GM06990 (cell line): ENCODE measurements at regions not wholly inside any gene's neighbourhood (a gene's known extent, or its start where the extent isn't known, plus 50 kb on each side); places are given as distances from the start of the nearest gene placed in this dataset.

ENCODE experiments used
- DNase-seq: peaks from one replicate; pipeline ENCODE4 v3.0.0-alpha.2; 2011; ENCODE audit not compliant: insufficient read length; ENCODE audit errors: extremely low read depth
- H3K27me3 ChIP-seq: replicated peaks from 2 replicates; pipeline ENCODE4 v1.6.0; 2011; ENCODE audit warnings: low read length; ENCODE audit not compliant: control insufficient read depth, insufficient read depth
- H3K36me3 ChIP-seq: 2 replicates; pipeline ENCODE4 v1.5.1; 2011; ENCODE audit warnings: low read length; ENCODE audit not compliant: control insufficient read depth, insufficient read depth
- H3K4me3 ChIP-seq: replicated peaks from 2 replicates; pipeline ENCODE4 v1.5.1; 2011; ENCODE audit warnings: low read depth, mild to moderate bottlenecking, control low read depth, low read length
- TF ChIP-seq, protein P1 (sequence below): IDR thresholded peaks from 2 replicates; pipeline ENCODE4 v1.5.1; 2011; ENCODE audit warnings: low read length, control low read depth, mild to moderate bottlenecking, inconsistent platforms; ENCODE audit not compliant: insufficient read depth, poor library complexity, severe bottlenecking

DNA sequence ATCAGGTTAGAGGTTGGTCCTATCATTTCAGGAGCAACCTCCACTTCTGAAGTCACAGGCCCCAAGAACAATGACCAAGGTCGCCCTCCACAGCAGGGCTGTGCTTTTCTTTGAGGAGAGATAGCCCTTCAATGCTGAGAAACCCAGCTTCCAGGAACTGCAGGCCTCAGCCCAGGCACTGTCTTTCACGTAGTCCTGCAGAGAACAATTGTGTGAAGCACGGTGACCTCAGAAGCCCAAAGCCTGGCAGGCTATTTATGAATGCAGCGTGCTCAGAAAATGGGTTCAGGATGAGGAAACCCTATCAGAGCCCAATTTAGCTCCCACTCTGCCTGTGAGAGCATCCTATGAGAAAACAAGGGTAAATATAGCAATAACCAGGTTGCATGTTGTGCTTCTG, 388.3 kb downstream of the PLK2 start:
- Histone ChIP-seq H3K27me3 (no peaks in the 10 kb centered on the region), H3K36me3 (no peaks in the 10 kb centered on the region), H3K4me3 (no peak overlapping the region)
- no peak for DNase-seq
- TF ChIP-seq, protein P1, sequence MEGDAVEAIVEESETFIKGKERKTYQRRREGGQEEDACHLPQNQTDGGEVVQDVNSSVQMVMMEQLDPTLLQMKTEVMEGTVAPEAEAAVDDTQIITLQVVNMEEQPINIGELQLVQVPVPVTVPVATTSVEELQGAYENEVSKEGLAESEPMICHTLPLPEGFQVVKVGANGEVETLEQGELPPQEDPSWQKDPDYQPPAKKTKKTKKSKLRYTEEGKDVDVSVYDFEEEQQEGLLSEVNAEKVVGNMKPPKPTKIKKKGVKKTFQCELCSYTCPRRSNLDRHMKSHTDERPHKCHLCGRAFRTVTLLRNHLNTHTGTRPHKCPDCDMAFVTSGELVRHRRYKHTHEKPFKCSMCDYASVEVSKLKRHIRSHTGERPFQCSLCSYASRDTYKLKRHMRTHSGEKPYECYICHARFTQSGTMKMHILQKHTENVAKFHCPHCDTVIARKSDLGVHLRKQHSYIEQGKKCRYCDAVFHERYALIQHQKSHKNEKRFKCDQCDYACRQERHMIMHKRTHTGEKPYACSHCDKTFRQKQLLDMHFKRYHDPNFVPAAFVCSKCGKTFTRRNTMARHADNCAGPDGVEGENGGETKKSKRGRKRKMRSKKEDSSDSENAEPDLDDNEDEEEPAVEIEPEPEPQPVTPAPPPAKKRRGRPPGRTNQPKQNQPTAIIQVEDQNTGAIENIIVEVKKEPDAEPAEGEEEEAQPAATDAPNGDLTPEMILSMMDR, result no peak

DNA sequence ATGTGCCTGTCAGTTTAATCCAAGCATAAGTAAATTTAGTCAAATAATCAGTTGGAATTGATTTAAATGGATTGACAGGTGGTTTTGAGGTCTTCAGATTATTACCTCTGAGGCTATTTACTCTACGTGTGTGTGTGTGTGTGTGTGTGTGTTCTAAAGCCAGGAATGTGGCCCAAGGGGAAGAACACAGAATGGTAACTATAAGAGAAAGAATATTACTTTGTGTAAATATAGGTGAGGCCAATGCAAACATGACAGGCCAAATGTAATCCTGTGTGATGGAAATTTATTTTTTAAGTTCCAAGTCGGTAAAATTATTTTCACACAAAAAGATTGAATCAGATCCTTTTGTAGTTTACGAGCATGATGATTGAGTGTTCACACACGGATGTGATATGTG, 390.0 kb downstream of the PLK2 start:
- no peak for DNase-seq
- TF ChIP-seq, protein P1, result no peak
- Histone ChIP-seq H3K36me3 (no peaks in the 10 kb centered on the region), H3K4me3 (no peak overlapping the region), H3K27me3 (no peaks in the 10 kb centered on the region)

DNA sequence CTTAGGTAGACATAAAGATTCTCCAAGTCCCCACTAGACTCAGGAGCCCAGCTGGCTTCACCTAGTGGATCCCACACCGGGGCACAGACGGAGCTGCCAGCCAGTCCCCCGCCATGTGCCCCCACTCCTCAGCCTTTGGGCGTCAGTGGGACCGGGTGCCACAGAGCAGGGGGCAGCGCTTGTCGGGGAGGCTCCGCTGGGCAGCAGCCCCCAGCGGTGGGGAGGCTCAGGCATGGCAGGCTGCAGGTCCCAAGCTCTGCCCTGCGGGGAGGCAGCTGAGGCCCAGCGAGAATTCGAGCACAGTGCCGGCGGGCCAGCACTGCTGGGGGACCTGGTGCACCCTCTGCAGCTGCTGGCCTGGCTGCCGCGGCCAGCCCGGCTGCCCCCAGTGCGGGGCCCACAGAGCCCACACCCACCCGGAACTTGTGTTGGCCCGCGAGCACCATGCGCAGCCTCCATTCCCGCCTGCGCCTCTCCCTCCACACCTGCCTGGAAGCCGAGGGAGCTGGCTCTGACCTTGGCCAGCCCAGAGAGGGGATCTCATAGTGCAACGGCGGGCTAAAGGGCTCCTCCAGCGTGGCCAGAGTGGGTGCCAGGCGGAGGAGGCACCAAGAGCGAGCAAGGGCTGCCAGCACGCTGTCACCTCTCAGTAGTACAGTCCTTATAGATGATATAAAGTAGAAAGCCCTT, 390.7 kb downstream of the PLK2 start:
- H3K27me3 ChIP-seq, result no peaks in the 10 kb centered on the region
- DNase-seq, result no peak
- TF ChIP-seq, protein P1, result no peak
- no peaks in the 10 kb centered on the region for H3K36me3 ChIP-seq
- no peak overlapping the region for H3K4me3 ChIP-seq

DNA sequence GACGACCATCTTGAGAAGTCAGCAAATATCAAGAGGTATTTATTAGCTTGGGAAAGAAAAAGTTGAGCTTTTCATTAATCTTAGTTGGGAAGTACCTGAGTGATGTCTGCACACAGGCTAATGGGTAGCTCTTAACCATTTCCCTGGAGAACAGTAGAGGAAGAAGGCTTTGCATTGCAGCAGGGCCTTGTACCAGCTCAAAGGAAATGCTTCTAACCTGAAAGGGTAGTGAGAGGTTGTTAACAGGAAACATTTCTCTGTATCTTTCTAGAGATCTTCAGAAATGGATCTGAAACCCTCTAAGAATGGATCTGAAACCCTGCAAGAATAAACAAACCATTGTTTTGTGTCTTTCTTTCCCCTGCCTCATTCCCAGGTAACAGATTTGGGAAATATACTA, 393.3 kb downstream of the PLK2 start:
- TF ChIP-seq, protein P1, result no peak
- DNase-seq, result no peak
- no peaks in the 10 kb centered on the region for H3K27me3 ChIP-seq
- no peak overlapping the region for H3K4me3 ChIP-seq
- no peaks in the 10 kb centered on the region for H3K36me3 ChIP-seq

DNA sequence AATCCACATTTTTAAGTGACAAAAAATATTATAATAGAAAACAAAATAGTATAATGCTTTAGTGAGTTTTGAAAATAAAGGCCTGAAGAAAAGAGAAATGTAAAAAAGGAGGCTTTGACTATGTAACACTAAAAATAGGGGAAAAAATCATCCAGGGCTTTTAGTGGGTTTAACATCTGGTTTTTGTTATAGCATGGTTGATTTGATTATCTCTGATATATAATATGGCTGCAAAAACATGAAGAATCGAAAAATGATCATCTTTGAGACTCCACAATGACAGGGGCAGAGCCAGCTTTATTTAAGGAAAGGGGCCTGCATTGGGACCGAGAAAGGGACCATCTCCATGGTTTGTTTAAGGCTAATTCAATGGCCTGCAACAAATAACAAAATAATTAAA, 393.8 kb downstream of the PLK2 start:
- Histone ChIP-seq H3K27me3 (no peaks in the 10 kb centered on the region), H3K4me3 (no peak overlapping the region), H3K36me3 (no peaks in the 10 kb centered on the region)
- TF ChIP-seq, protein P1, result no peak
- no peak for DNase-seq

DNA sequence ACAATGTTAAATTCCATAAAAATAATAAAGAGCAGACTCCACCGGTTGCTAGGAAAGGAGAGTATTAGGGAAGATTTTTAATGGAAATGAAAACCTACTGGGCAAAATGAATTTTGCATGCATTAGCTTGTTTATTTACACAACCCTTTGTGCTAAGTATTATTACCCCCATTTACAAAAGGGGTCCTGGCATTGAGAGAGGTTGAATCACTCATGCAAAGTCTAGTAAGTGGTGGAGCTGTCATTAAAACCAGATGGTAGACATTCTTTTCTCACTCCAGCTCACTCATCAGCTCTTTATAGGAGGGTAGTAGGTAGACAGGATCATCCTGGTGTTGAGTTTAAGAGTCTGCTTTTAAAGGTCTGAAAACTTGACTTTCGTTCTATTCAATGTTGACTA, 395.1 kb downstream of the PLK2 start:
- no peaks in the 10 kb centered on the region for H3K36me3 ChIP-seq
- H3K4me3 ChIP-seq, result no peak overlapping the region
- no peak for DNase-seq
- TF ChIP-seq, protein P1, result no peak
- H3K27me3 ChIP-seq, result no peaks in the 10 kb centered on the region
